ENCODE measurements at regions not wholly inside any gene's neighbourhood (a gene's known extent, or its start where the extent isn't known, plus 50 kb on each side); places are given as distances from the start of the nearest gene placed in this dataset.

- no peak for DNase-seq
- H3K4me3 ChIP-seq: no peak overlapping the region
- no peak for TF ChIP-seq CTCF (IDR thresholded peaks at IDR 0.05)
- H3K4me1 ChIP-seq: no peaks in the 10 kb centered on the region
- H3K27me3 ChIP-seq: no peaks in the 10 kb centered on the region
- ATAC-seq: no peak
- intact Hi-C loops (cut with DNase I): no loop called here
- no peaks in the 10 kb centered on the region for H3K36me3 ChIP-seq
- peaks cover 0 to 25% (median 2%) of the 10 kb centered on the region in 11 donors for H3K9me3 ChIP-seq
- 87 to 91% methylated on average over 5 of the region's 5 CpGs for WGBS, 2 donors
- H3K27ac ChIP-seq: no peak overlapping the region
Observed at GRCh38 chr4:138758196-138758595, 257.4 kb upstream of the NOCT start.

- peaks cover 0 to 33% (median 5%) of the 10 kb centered on the region in 11 donors for H3K9me3 ChIP-seq
- no peak for DNase-seq
- no peaks in the 10 kb centered on the region for H3K36me3 ChIP-seq
- H3K27ac ChIP-seq: no peak overlapping the region
- no peak overlapping the region for H3K4me3 ChIP-seq
- no peaks in the 10 kb centered on the region for H3K4me1 ChIP-seq
- no peaks in the 10 kb centered on the region for H3K27me3 ChIP-seq
- TF ChIP-seq CTCF (IDR thresholded peaks at IDR 0.05): no peak
- intact Hi-C loops (cut with DNase I): no loop called here
- whole genome bisulfite sequencing, 2 donors: 83 to 90% methylated on average over 4 of the region's 4 CpGs
- ATAC-seq: no peak
Observed at GRCh38 chr4:138757432-138757831, 258.1 kb upstream of the NOCT start.

- no peaks in the 10 kb centered on the region for H3K27me3 ChIP-seq
- no peak for TF ChIP-seq CTCF (IDR thresholded peaks at IDR 0.05)
- ATAC-seq (no peak), DNase-seq (no peak)
- H3K9me3 ChIP-seq: peaks cover 0 to 42% (median 5%) of the 10 kb centered on the region in 11 donors
- no peaks in the 10 kb centered on the region for H3K4me1 ChIP-seq
- intact Hi-C loops (cut with DNase I): no loop called here
- no peak overlapping the region for H3K27ac ChIP-seq
- no peak overlapping the region for H3K4me3 ChIP-seq
- no peaks in the 10 kb centered on the region for H3K36me3 ChIP-seq
Observed at GRCh38 chr4:138756519-138756918, 259.1 kb upstream of the NOCT start.

- no peaks in the 10 kb centered on the region for H3K27me3 ChIP-seq
- 92 to 96% methylated on average over 3 of the region's 3 CpGs for WGBS, 2 donors
- intact Hi-C loops (cut with DNase I): no loop called here
- no peaks in the 10 kb centered on the region for H3K36me3 ChIP-seq
- H3K9me3 ChIP-seq: peaks cover 0 to 53% (median 5%) of the 10 kb centered on the region in 11 donors
- H3K27ac ChIP-seq: no peak overlapping the region
- H3K4me3 ChIP-seq: no peak overlapping the region
- no peak for TF ChIP-seq CTCF (IDR thresholded peaks at IDR 0.05)
- no peaks in the 10 kb centered on the region for H3K4me1 ChIP-seq
- DNase-seq (no peak), ATAC-seq (no peak)
Observed at GRCh38 chr4:138751309-138751708, 264.3 kb upstream of the NOCT start.

All from heart right ventricle (tissue), 16 donors.